ENCODE measurements at regions not wholly inside any gene's neighbourhood (a gene's known extent, or its start where the extent isn't known, plus 50 kb on each side); places are given as distances from the start of the nearest gene placed in this dataset.

DNA sequence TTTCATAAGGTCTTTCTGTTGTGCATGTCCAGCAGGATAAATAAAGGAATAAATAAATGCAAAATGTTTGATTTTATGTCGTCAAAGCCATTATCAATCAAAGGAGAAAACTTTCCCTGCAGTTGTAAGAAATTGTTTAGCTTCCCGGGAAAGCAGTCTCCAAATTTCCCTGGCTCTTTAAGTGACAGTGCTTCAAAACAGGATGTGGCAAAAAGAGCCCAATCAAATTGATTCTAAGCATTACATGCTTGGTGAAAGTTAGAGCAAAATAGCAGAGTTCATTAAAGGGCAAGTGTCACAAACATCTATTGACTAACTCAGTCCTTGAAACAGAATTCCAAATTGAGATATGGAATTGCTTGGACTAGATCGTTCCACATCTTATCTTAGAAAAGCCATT lies 704.1 kb downstream of the PRELID2 start:
- DNase-seq (ENCODE audit: low read depth): no peak
- TF ChIP-seq, protein P1, sequence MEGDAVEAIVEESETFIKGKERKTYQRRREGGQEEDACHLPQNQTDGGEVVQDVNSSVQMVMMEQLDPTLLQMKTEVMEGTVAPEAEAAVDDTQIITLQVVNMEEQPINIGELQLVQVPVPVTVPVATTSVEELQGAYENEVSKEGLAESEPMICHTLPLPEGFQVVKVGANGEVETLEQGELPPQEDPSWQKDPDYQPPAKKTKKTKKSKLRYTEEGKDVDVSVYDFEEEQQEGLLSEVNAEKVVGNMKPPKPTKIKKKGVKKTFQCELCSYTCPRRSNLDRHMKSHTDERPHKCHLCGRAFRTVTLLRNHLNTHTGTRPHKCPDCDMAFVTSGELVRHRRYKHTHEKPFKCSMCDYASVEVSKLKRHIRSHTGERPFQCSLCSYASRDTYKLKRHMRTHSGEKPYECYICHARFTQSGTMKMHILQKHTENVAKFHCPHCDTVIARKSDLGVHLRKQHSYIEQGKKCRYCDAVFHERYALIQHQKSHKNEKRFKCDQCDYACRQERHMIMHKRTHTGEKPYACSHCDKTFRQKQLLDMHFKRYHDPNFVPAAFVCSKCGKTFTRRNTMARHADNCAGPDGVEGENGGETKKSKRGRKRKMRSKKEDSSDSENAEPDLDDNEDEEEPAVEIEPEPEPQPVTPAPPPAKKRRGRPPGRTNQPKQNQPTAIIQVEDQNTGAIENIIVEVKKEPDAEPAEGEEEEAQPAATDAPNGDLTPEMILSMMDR (conservative IDR thresholded peaks at IDR 0.05; ENCODE audit: control insufficient read depth, insufficient read depth, low read depth, low read length): no peak

DNA sequence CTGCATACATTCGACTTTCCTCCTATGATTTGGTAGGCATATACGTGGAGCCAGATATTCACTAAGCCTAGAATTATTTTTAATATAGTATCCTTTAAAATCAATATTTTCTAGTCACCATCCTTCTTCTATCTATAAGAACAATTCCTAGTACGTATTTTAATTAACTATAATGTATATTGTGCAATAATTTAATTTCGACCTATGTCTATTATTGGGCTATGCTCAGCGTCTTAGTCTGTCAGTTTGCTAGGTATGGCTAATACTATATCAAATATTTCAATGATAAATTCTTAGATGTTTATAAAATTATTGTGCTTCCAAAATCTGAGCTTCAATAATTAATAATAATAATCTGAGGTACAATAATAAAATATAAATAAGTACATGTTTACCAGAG lies 705.3 kb downstream of the PRELID2 start:
- no peak overlapping the region for H3K4me3 ChIP-seq (ENCODE audit: control insufficient read depth, low read depth, low read length)
- TF ChIP-seq, protein P1 (conservative IDR thresholded peaks at IDR 0.05; ENCODE audit: control insufficient read depth, insufficient read depth, low read depth, low read length): no peak
- no peak for DNase-seq (ENCODE audit: low read depth)

More for the DNA sequence above, 704.1 kb downstream of the PRELID2 start:
- no peak overlapping the region for H3K4me3 ChIP-seq (ENCODE audit: control insufficient read depth, low read depth, low read length)

DNA sequence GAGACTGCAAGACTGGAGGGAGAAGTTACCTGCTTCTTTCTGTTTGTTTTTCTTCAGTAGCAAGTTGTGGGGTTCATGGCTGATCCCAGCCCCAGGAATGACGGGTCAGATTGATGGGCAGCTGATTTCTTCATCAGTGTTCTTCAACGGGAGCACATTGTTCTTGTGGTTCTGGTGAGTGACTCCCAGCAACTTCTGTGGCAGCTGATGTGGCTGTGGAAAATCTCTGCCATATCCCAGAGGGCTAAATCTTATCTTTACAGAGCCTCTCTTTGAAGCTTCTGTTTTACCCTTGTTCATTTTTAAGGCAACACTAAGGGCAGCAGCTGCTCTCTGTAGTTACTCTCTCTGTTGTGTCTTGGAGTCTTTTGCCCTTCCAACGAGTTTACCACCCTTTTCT lies 710.3 kb downstream of the PRELID2 start:
- no peak for DNase-seq (ENCODE audit: low read depth)
- TF ChIP-seq, protein P1 (conservative IDR thresholded peaks at IDR 0.05; ENCODE audit: control insufficient read depth, insufficient read depth, low read depth, low read length): no peak
- no peak overlapping the region for H3K4me3 ChIP-seq (ENCODE audit: control insufficient read depth, low read depth, low read length)

DNA sequence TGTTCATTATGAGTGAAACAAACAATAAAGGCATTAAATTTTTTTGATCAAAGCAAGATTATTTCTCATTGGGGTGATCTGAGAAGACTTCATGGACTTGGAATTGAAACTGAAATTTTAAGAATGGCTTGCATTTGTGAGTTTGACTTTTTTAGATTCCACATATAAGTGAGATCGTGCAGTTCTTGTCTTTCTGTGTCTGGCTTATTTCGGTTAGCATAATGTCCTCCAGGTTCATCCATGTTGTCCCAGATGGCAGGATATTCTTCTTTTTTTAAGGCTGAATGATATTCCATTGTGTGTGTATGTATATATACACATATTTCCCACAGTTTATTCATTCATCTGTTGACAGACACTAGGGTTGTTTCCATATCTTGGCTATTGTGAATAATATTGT lies 716.5 kb downstream of the PRELID2 start:
- H3K4me3 ChIP-seq (ENCODE audit: control insufficient read depth, low read depth, low read length): no peak overlapping the region
- DNase-seq (ENCODE audit: low read depth): no peak
- TF ChIP-seq, protein P1 (conservative IDR thresholded peaks at IDR 0.05; ENCODE audit: control insufficient read depth, insufficient read depth, low read depth, low read length): no peak

DNA sequence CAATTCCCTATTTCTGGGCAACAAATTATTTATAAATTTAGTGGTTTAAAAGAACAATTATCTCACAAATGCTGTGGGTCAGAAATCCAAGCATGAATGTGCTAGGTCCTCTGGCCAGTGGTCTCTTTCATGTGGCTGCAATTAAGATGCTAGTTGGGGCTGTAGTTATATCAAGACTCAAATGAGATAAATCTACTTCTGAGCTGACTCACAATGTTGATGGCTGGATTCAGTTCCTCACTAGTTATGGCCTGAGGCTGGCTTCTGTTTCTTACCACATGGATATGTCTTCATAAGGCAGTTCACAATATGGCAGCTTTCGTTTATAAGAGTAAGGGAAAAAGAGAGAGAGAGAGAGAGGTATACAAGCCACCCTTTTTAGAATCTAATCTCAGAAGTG lies 717.0 kb downstream of the PRELID2 start:
- TF ChIP-seq, protein P1 (conservative IDR thresholded peaks at IDR 0.05; ENCODE audit: control insufficient read depth, insufficient read depth, low read depth, low read length): no peak
- H3K4me3 ChIP-seq (ENCODE audit: control insufficient read depth, low read depth, low read length): no peak overlapping the region
- DNase-seq (ENCODE audit: low read depth): no peak

DNA sequence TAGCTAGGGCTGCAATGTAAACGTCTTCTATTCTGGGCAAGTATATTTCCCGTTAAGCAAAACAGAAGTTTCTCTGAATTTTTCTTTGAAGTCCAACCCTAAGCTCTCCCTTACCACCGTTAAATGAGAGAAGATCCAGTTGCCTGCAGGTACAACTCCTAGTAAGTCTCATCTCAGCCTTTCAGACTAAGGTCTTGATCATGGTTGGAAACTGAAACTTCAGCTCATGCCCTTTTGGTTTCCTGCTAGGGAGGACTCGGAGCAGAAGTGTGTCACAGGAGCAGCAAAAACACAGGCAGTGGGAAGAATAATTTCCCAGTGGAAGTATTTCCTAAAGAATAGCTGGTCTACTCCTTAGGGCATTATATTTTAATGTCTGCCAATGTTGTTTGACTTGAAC lies 717.9 kb downstream of the PRELID2 start:
- no peak overlapping the region for H3K4me3 ChIP-seq (ENCODE audit: control insufficient read depth, low read depth, low read length)
- TF ChIP-seq, protein P1 (conservative IDR thresholded peaks at IDR 0.05; ENCODE audit: control insufficient read depth, insufficient read depth, low read depth, low read length): no peak
- DNase-seq (ENCODE audit: low read depth): no peak

DNA sequence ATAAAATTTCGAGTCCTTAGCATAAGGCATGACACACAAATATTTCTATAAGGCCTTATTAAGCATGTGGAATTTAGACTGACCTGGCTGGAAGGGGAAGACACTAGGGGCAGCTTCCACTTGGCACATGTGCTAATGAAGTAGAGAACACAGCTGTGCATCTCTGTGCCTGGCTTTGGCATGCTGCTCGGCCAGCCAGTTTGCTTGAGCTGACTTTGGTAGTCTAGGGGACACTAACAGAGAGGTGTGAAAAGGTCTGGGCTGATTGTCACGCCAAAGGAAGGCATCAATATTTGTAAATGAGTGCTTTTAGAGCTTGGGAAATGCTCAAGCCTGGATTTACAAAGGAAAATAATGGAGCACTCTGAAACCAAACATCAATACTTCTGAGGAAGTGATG lies 723.7 kb downstream of the PRELID2 start:
- TF ChIP-seq, protein P1 (conservative IDR thresholded peaks at IDR 0.05; ENCODE audit: control insufficient read depth, insufficient read depth, low read depth, low read length): no peak
- H3K4me3 ChIP-seq (ENCODE audit: control insufficient read depth, low read depth, low read length): no peak overlapping the region
- DNase-seq (ENCODE audit: low read depth): no peak

Measured in fibroblast of mammary gland (primary cell).